ENCODE measurements at regions not wholly inside any gene's neighbourhood (a gene's known extent, or its start where the extent isn't known, plus 50 kb on each side); places are given as distances from the start of the nearest gene placed in this dataset.

DNA sequence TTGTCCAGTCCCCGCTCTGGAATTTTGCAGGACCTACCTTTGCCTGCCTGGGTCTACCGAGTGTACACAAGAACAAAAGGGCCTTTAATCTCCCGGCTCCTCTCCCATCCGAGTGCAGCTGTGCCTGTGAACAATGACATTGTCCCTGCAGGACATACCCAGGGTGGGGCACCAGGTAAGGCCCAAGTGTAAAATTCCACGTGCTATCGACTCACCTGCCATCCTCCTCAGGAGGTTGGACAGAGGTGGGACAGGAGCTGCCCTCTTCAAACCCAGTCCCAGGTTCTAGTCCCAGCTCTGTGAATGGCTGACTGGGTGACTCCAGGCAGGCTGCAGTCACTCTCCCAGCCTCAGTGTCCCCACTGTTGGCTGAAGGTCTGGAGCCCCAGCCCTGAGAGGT is 159.6 kb upstream of the ALDH1B1 start:
- H2AK5ac ChIP-seq (ENCODE audit: low read depth, low read length), result no peak overlapping the region
- H4K5ac ChIP-seq (ENCODE audit: insufficient read length, low read depth, low read length), result no peak overlapping the region
- no peak overlapping the region for H2BK15ac ChIP-seq (ENCODE audit: low read length)
- no peak overlapping the region for H3K18ac ChIP-seq (ENCODE audit: extremely low read depth, low read length)
- no peak overlapping the region for H4K8ac ChIP-seq (ENCODE audit: extremely low read depth, insufficient read depth, low read length)
- H4K91ac ChIP-seq (replicated peaks; ENCODE audit: insufficient read length, low read length), result no peak overlapping the region
- H3K9ac ChIP-seq (replicated peaks in 1 of 4; ENCODE audit: extremely low read depth in 1 of 4, low read depth in 3 of 4, low read length in 3 of 4), result no peak overlapping the region
- H3K4ac ChIP-seq (replicated peaks; ENCODE audit: insufficient read length, low read depth, low read length), result no peak overlapping the region
- no peak overlapping the region for H3K27ac ChIP-seq (ENCODE audit: low read depth, low read length)
- 80% methylated on average over 6 of the region's 6 CpGs; no CpG with 5 or more reads in 1 of the 2 experiments for WGBS, 2 experiments (ENCODE audit: extremely low coverage in 1 of 2, insufficient coverage in 1 of 2, insufficient read length in 1 of 2, insufficient replicate concordance in 2 of 2, low coverage in 1 of 2, low lambda C conversion rate in 2 of 2, missing lambda C conversion rate in 1 of 2)
- H3K14ac ChIP-seq (ENCODE audit: insufficient read length), result no peak overlapping the region
- no peaks in the 10 kb centered on the region for H3K79me1 ChIP-seq (ENCODE audit: low read depth, low read length)
- H3K4me2 ChIP-seq (ENCODE audit: insufficient read depth in 1 of 2, low read depth in 2 of 2, low read length in 2 of 2), result no peak overlapping the region
- ChIA-PET POLR2A (ENCODE audit: partially characterized antibody) (no interaction called here), CTCF (ENCODE audit: partially characterized antibody) (no interaction called here)
- no peak overlapping the region for H2AFZ ChIP-seq (ENCODE audit: low read length)
- no peak overlapping the region for H2BK20ac ChIP-seq (ENCODE audit: low read length)
- H3K36me3 ChIP-seq (ENCODE audit: control insufficient read depth in 2 of 4, insufficient read depth in 4 of 4, low read length in 3 of 4), result no peaks in the 10 kb centered on the region
- H3K4me1 ChIP-seq (replicated peaks in 1 of 4; ENCODE audit: control insufficient read depth in 3 of 4, insufficient read depth in 4 of 4, low read length in 3 of 4), result peaks cover 0 to 12% (median 0%) of the 10 kb centered on the region in 4 experiments; a peak in 2 of 7 replicates
- H3K23ac ChIP-seq (ENCODE audit: insufficient read length), result no peak overlapping the region
- no peak for TF ChIP-seq SIN3A (conservative IDR thresholded peaks at IDR 0.05 in 1 of 2, IDR thresholded peaks at IDR 0.05 in 1 of 2; ENCODE audit: low read depth in 1 of 2, low read length in 2 of 2)
- TF ChIP-seq TAF1 (IDR thresholded peaks at IDR 0.05; ENCODE audit: low read depth, low read length), result no peak
- no peak for TF ChIP-seq JUND (IDR thresholded peaks at IDR 0.05; ENCODE audit: low read length)
- TF ChIP-seq RAD21 (IDR thresholded peaks at IDR 0.05 in 1 of 2, conservative IDR thresholded peaks at IDR 0.05 in 1 of 2; ENCODE audit: low read depth in 2 of 2, low read length in 2 of 2), result no peak
- no peak for TF ChIP-seq SUZ12 (IDR thresholded peaks at IDR 0.05; ENCODE audit: low read length)
- no peak for TF ChIP-seq RBBP5 (IDR thresholded peaks at IDR 0.05; ENCODE audit: borderline replicate concordance, low read depth, low read length)
- no peak for TF ChIP-seq CTCF (IDR thresholded peaks at IDR 0.05; ENCODE audit: control extremely low read depth in 1 of 3, insufficient read depth in 1 of 3, low read depth in 1 of 3, low read length in 3 of 3)
- TF ChIP-seq GTF2F1 (IDR thresholded peaks at IDR 0.05; ENCODE audit: borderline replicate concordance, low read depth, low read length), result no peak
- no peaks in the 10 kb centered on the region for H4K20me1 ChIP-seq (replicated peaks in 1 of 2; ENCODE audit: control insufficient read depth in 1 of 2, insufficient read depth in 2 of 2, low read length in 2 of 2)
- no peaks in the 10 kb centered on the region for H3K79me2 ChIP-seq (ENCODE audit: control insufficient read depth in 1 of 2, insufficient read depth in 2 of 2, low read length in 2 of 2)
- no peak overlapping the region for H2BK120ac ChIP-seq (replicated peaks; ENCODE audit: low read depth, low read length)
- H2BK5ac ChIP-seq (ENCODE audit: low read depth, low read length), result no peak overlapping the region
- no peaks in the 10 kb centered on the region for H3K9me3 ChIP-seq (ENCODE audit: insufficient read depth in 2 of 2, low read depth in 1 of 2, low read length in 1 of 2)
- H2BK12ac ChIP-seq (ENCODE audit: low read depth, low read length), result no peak overlapping the region
- no peaks in the 10 kb centered on the region for H3K23me2 ChIP-seq (ENCODE audit: low read depth, low read length)
- DNase-seq (ENCODE audit: low read depth in 1 of 2, low spot score in 2 of 2), result no peak
- no peak for FAIRE-seq
- H3K27me3 ChIP-seq (replicated peaks in 1 of 4; ENCODE audit: control insufficient read depth in 3 of 4, extremely low read depth in 1 of 4, insufficient read depth in 3 of 4, low read length in 3 of 4), result peaks cover 0 to 16% (median 0%) of the 10 kb centered on the region in 4 experiments; a peak in 5 of 7 replicates
- H3K56ac ChIP-seq (replicated peaks; ENCODE audit: insufficient read length, low read depth, low read length), result no peak overlapping the region
- no peak overlapping the region for H3K4me3 ChIP-seq (ENCODE audit: extremely low read depth in 1 of 4, insufficient read depth in 2 of 4, low read depth in 3 of 4, low read length in 4 of 4)

All from H1 (cell line).